Suprapubic skin (tissue), 3 donors: ENCODE measurements at regions not wholly inside any gene's neighbourhood (a gene's known extent, or its start where the extent isn't known, plus 50 kb on each side); places are given as distances from the start of the nearest gene placed in this dataset.

Experiments
- CTCF ChIP-seq, 2 donors: fragments of 200-600 bp in 1 of 2; fragments of 450-650 bp in 1 of 2; sonication (generic) in 1 of 2; IDR thresholded peaks; one replicate each; pipeline ENCODE4 v1.5.1; 2016 to 2019; ENCODE audit warnings: antibody characterized with exemption in 2 of 2, mild to moderate bottlenecking in 1 of 2, moderate library complexity in 1 of 2
- POLR2A ChIP-seq, 2 donors: fragments of 450-650 bp; IDR thresholded peaks; one replicate each; pipeline ENCODE4 v1.6.1; 2017; ENCODE audit warnings: antibody characterized with exemption in 2 of 2, mild to moderate bottlenecking in 2 of 2, moderate library complexity in 2 of 2

GRCh38 chr2:163132850-163133249 lies 294.3 kb upstream of the KCNH7 start:
- TF ChIP-seq POLR2A (IDR thresholded peaks at IDR 0.05) = no peak
- no peak for TF ChIP-seq CTCF (IDR thresholded peaks at IDR 0.05)
